KMS-11 (cell line): ENCODE measurements at regions not wholly inside any gene's neighbourhood (a gene's known extent, or its start where the extent isn't known, plus 50 kb on each side); places are given as distances from the start of the nearest gene placed in this dataset.

Source experiments
- H2AFZ ChIP-seq: fragments of 200-600 bp; sonication (generic); 2 replicates; pipeline ENCODE4 v1.6.1; 2016; ENCODE audit warnings: antibody characterized with exemption, mixed run types, low read depth
- H3K27ac ChIP-seq: fragments of 200-600 bp; sonication (generic); 2 replicates; pipeline ENCODE4 v1.6.1; 2016; ENCODE audit warnings: mild to moderate bottlenecking, mixed run types
- H3K27me3 ChIP-seq: fragments of 200-600 bp; sonication (generic); 2 replicates; pipeline ENCODE4 v1.6.1; 2017; ENCODE audit warnings: mild to moderate bottlenecking, low read depth, mixed run types, moderate library complexity; ENCODE audit not compliant: insufficient read depth
- H3K36me3 ChIP-seq: fragments of 200-600 bp; sonication (generic); 2 replicates; pipeline ENCODE4 v1.6.1; 2017; ENCODE audit warnings: mild to moderate bottlenecking, mixed run types; ENCODE audit not compliant: insufficient read depth
- H3K4me1 ChIP-seq: fragments of 200-600 bp; sonication (generic); 2 replicates; pipeline ENCODE4 v1.6.1; 2016; ENCODE audit warnings: mild to moderate bottlenecking, low read depth, mixed run types; ENCODE audit not compliant: poor library complexity, severe bottlenecking
- H3K4me2 ChIP-seq: fragments of 200-600 bp; sonication (generic); 2 replicates; pipeline ENCODE4 v1.7.0; 2016; ENCODE audit warnings: mild to moderate bottlenecking, mixed run types
- H3K4me3 ChIP-seq: fragments of 200-600 bp; sonication (generic); IDR thresholded peaks from 2 replicates; pipeline ENCODE4 v1.6.1; 2017; ENCODE audit warnings: low read depth, low read length, mixed read lengths; ENCODE audit not compliant: insufficient read depth
- H3K79me2 ChIP-seq: fragments of 200-600 bp; sonication (generic); 2 replicates; pipeline ENCODE4 v1.6.1; 2016; ENCODE audit warnings: low read depth, mixed run types; ENCODE audit not compliant: insufficient read depth
- H3K9ac ChIP-seq: fragments of 200-600 bp; sonication (generic); 2 replicates; pipeline ENCODE4 v1.6.1; 2016; ENCODE audit warnings: mild to moderate bottlenecking, mixed run types
- H4K20me1 ChIP-seq: fragments of 200-600 bp; sonication (generic); 2 replicates; pipeline ENCODE4 v1.6.1; 2016; ENCODE audit warnings: mild to moderate bottlenecking, mixed run types; ENCODE audit not compliant: insufficient read depth
- TF ChIP-seq, protein P1 (sequence below): fragments of 200-600 bp; sonication (generic); conservative IDR thresholded peaks from 2 replicates; pipeline ENCODE4 v1.6.1; 2017; ENCODE audit warnings: low read depth, mild to moderate bottlenecking, antibody characterized with exemption, low read length, moderate library complexity, mixed read lengths

DNA sequence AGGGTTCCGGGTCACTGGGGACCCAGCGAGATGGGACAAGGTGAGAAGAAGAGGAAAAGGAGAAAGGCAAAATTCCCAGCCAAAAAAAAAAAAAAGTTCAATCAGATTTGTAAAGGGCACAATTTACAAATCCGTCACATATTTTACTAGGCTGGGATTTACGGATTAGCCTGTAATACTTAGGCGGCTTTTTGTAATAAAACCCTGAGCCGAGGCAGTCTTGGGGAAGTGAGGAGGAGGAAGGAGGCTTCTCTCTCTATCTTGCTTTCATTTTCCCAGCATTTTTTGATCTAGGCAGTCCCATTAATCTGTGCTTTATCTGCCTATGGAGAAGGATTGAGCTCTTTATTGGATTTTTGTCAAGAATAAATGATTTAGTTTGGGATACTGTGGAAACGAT, 130.6 kb upstream of the SDK2 start:
- no peaks in the 10 kb centered on the region for H4K20me1 ChIP-seq
- H3K4me2 ChIP-seq, result no peak overlapping the region
- no peak overlapping the region for H3K9ac ChIP-seq
- TF ChIP-seq, protein P1, sequence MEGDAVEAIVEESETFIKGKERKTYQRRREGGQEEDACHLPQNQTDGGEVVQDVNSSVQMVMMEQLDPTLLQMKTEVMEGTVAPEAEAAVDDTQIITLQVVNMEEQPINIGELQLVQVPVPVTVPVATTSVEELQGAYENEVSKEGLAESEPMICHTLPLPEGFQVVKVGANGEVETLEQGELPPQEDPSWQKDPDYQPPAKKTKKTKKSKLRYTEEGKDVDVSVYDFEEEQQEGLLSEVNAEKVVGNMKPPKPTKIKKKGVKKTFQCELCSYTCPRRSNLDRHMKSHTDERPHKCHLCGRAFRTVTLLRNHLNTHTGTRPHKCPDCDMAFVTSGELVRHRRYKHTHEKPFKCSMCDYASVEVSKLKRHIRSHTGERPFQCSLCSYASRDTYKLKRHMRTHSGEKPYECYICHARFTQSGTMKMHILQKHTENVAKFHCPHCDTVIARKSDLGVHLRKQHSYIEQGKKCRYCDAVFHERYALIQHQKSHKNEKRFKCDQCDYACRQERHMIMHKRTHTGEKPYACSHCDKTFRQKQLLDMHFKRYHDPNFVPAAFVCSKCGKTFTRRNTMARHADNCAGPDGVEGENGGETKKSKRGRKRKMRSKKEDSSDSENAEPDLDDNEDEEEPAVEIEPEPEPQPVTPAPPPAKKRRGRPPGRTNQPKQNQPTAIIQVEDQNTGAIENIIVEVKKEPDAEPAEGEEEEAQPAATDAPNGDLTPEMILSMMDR, result no peak
- no peaks in the 10 kb centered on the region for H3K4me1 ChIP-seq
- H3K36me3 ChIP-seq, result no peaks in the 10 kb centered on the region
- no peak overlapping the region for H3K27ac ChIP-seq
- H3K4me3 ChIP-seq, result no peak overlapping the region
- H3K27me3 ChIP-seq, result peaks cover 32% of the 10 kb centered on the region; the same call in 1 of the 2 replicates
- H2AFZ ChIP-seq, result no peak overlapping the region
- no peaks in the 10 kb centered on the region for H3K79me2 ChIP-seq

DNA sequence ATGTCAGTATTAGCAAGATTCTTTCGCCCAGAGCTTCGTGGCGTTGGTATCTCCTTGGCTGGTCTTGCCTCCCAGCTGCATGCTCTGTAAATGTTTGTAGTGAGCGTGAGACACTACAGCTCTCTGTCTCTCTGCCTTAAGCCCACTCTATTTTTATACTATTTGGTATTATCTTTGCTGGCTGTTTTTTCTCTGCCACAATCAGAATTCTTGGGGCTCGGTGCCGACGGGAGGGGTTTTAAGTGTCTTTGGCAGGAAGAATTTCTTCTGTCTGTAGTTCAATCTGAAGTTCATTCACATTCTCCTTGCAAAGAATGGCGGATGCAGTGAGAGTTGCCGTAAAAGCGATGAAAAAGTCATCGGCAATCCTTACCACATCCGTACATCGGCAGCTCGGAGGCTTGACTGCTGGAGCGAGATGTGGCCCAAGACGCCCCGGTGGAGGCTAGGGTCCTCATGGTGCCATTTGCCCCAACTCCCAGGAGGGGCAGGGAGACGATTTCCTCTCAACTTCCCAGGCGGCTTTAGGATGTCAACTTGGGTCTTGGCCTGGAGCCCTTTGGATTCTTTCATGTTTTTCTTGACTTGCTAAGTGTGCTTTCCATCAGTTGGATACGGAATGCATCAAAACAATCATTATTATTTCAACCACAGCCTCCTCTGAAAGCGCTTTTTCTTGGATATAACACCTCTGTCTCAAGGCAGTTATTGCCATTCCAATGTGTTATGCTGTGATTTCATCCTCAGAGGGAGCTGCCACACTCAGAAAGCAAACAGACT, 132.3 kb upstream of the SDK2 start:
- TF ChIP-seq, protein P1, result no peak
- no peak overlapping the region for H3K4me3 ChIP-seq

DNA sequence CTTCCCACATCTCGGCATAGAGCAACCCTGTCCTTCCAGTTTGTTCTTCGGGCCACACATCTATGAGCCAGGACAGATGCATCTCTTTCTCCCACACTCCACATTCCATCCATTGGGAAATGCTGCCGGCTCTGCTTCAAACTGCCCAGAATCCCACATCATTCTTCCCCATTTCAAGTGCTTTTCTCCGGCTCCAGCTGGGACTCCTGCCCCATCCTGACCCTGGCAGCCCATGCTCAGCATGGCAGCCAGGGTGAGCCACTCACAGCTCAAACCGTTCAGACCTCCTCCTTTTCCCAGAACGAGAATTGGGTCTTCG, 132.8 kb upstream of the SDK2 start:
- TF ChIP-seq, protein P1, result no peak
- Histone ChIP-seq H3K4me2 (no peak overlapping the region), H3K9ac (no peak overlapping the region), H3K27ac (no peak overlapping the region), H2AFZ (no peak overlapping the region), H3K4me1 (no peaks in the 10 kb centered on the region), H4K20me1 (no peaks in the 10 kb centered on the region), H3K4me3 (no peak overlapping the region), H3K27me3 (peaks cover 38% of the 10 kb centered on the region; the same call in 1 of the 2 replicates), H3K36me3 (no peaks in the 10 kb centered on the region), H3K79me2 (no peaks in the 10 kb centered on the region)

More for the DNA sequence above, 132.3 kb upstream of the SDK2 start:
- no peaks in the 10 kb centered on the region for H3K4me1 ChIP-seq
- H3K9ac ChIP-seq, result no peak overlapping the region
- H3K27ac ChIP-seq, result no peak overlapping the region
- no peak overlapping the region for H3K4me2 ChIP-seq
- peaks cover 36% of the 10 kb centered on the region; the same call in 1 of the 2 replicates for H3K27me3 ChIP-seq
- no peak overlapping the region for H2AFZ ChIP-seq
- no peaks in the 10 kb centered on the region for H4K20me1 ChIP-seq
- no peaks in the 10 kb centered on the region for H3K36me3 ChIP-seq
- no peaks in the 10 kb centered on the region for H3K79me2 ChIP-seq

DNA sequence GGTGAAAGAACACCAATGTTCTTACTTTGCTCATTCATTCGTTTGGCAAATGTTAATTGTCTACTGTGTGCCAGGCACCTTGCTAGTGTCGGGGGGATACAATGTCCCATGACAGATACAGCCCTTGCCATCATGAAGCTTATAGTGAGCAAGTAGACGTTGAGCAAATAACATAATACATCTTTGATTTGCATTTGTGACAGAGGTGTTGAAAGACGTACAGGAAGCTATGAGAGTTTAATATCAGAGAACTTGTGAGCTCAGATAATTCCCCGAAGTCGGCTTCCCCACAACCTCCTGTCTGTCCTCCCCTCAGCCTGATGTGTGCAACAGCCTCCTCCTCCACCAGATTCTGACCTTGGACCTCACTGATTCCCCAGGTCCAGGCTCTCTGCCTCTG, 138.0 kb upstream of the SDK2 start:
- H3K36me3 ChIP-seq, result no peaks in the 10 kb centered on the region
- TF ChIP-seq, protein P1, result no peak
- no peaks in the 10 kb centered on the region for H3K79me2 ChIP-seq
- no peak overlapping the region for H3K27ac ChIP-seq
- no peak overlapping the region for H3K4me3 ChIP-seq
- H4K20me1 ChIP-seq, result no peaks in the 10 kb centered on the region
- no peak overlapping the region for H3K9ac ChIP-seq
- no peaks in the 10 kb centered on the region for H3K4me1 ChIP-seq
- no peak overlapping the region for H2AFZ ChIP-seq
- peaks cover 41% of the 10 kb centered on the region; the same call in 1 of the 2 replicates for H3K27me3 ChIP-seq
- no peak overlapping the region for H3K4me2 ChIP-seq
